B cell (primary cell): ENCODE measurements at regions not wholly inside any gene's neighbourhood (a gene's known extent, or its start where the extent isn't known, plus 50 kb on each side); places are given as distances from the start of the nearest gene placed in this dataset.
"Not testable (repeated sequence)": the region's sequence is repeated elsewhere in the genome, so short reads cannot be mapped to it uniquely, and the experiment has no call there.

Experiments
- ATAC-seq: fragments of 200-7000 bp; cut with Tn5 transposase; one replicate; pipeline ENCODE4 v1.10.0; 2021; ENCODE audit warnings: low read depth, mild to moderate bottlenecking, moderate number of reproducible peaks, moderate library complexity
- CTCF ChIA-PET: fragments of 350-600 bp; sonication (Branson Sonifier 250); formaldehyde crosslinking; loops from one replicate; lab custom pipeline; 2021; ENCODE audit warnings: antibody characterized with exemption, inconsistent platforms; lab: Charles Lee
- POLR2A ChIA-PET: fragments of 350-600 bp; sonication (Branson Sonifier 250); formaldehyde crosslinking; loops from one replicate; lab custom pipeline; 2021; ENCODE audit warnings: antibody characterized with exemption; lab: Charles Lee
- DNase-seq: peaks from one replicate; pipeline ENCODE4 v3.0.0; 2013
- H2AFZ ChIP-seq: 2 replicates; pipeline ENCODE4 v1.6.1; 2012; ENCODE audit warnings: mild to moderate bottlenecking, low read depth, low read length; ENCODE audit not compliant: insufficient read depth, poor library complexity, severe bottlenecking
- H3K27ac ChIP-seq, 2 donors: 1 replicate in 1 of 2; 2 replicates in 1 of 2; pipeline ENCODE4 v1.5.1; 2012 to 2013; ENCODE audit warnings: low read length in 2 of 2, mild to moderate bottlenecking in 2 of 2, moderate library complexity in 1 of 2
- H3K27me3 ChIP-seq, 4 experiments: fragments of 200-600 bp in 1 of 4; sonication (generic) in 1 of 4; replicated peaks in 1 of 4; 1 replicate in 2 of 4; 2 replicates in 2 of 4; pipeline versions ENCODE4 v1.6.1 to v1.7.0; 2013 to 2016; ENCODE audit warnings: low read length in 3 of 4, mild to moderate bottlenecking in 2 of 4, mixed read lengths in 1 of 4, moderate library complexity in 1 of 4; ENCODE audit not compliant: insufficient read depth in 4 of 4, control insufficient read depth in 3 of 4; ENCODE audit errors: control extremely low read depth in 1 of 4
- H3K36me3 ChIP-seq, 2 experiments: replicated peaks in 1 of 2; 1 replicate in 1 of 2; 2 replicates in 1 of 2; pipeline versions ENCODE4 v1.6.1 to v1.7.1; 2013; ENCODE audit warnings: low read length in 1 of 2; ENCODE audit not compliant: insufficient read depth in 2 of 2, control insufficient read depth in 1 of 2; ENCODE audit errors: control extremely low read depth in 1 of 2, extremely low read depth in 1 of 2
- H3K4me1 ChIP-seq, 2 donors: fragments of 200-600 bp in 1 of 2; sonication (generic) in 1 of 2; 1 replicate in 1 of 2; 2 replicates in 1 of 2; pipeline versions ENCODE4 v1.5.1 to v1.6.1; 2013 to 2017; ENCODE audit warnings: low read length in 2 of 2; ENCODE audit not compliant: control insufficient read depth in 2 of 2, insufficient read depth in 2 of 2
- H3K4me2 ChIP-seq: replicated peaks from 2 replicates; pipeline ENCODE3; 2012; ENCODE audit warnings: mild to moderate bottlenecking, low read depth, low read length; ENCODE audit not compliant: poor library complexity, severe bottlenecking
- H3K4me3 ChIP-seq, 5 experiments: fragments of 200-600 bp in 1 of 5; sonication (generic) in 1 of 5; 1 replicate in 3 of 5; 2 replicates in 2 of 5; pipeline versions ENCODE4 v1.5.1 to v1.7.0; 2011 to 2016; ENCODE audit warnings: low read length in 4 of 5, mild to moderate bottlenecking in 4 of 5, low read depth in 2 of 5, control low read depth in 1 of 5, moderate library complexity in 1 of 5; ENCODE audit not compliant: insufficient read depth in 1 of 5; ENCODE audit errors: control extremely low read depth in 1 of 5, extremely low read depth in 1 of 5
- H3K79me2 ChIP-seq: fragments of 200-600 bp; sonication (generic); one replicate; pipeline ENCODE4 v1.6.0; 2016; ENCODE audit warnings: low read length; ENCODE audit not compliant: control insufficient read depth, insufficient read depth
- H3K9ac ChIP-seq: fragments of 200-600 bp; sonication (generic); 2 replicates; pipeline ENCODE4 v1.6.1; 2017; ENCODE audit warnings: mild to moderate bottlenecking, low read length, moderate library complexity
- H3K9me3 ChIP-seq, 3 donors: one replicate each; pipeline versions ENCODE4 v1.6.1 to v1.7.1; 2013; ENCODE audit warnings: low read length in 2 of 3; ENCODE audit not compliant: control insufficient read depth in 2 of 3, insufficient read depth in 1 of 3; ENCODE audit errors: control extremely low read depth in 1 of 3
- H4K20me1 ChIP-seq: 2 replicates; pipeline ENCODE4 v1.6.0; 2012; ENCODE audit warnings: mild to moderate bottlenecking, low read length; ENCODE audit not compliant: insufficient read depth, control insufficient read depth, poor library complexity, severe bottlenecking
- H3K27ac Mint-ChIP-seq: one replicate; pipeline ENCODE4 v1.8.0; 2021; ENCODE audit warnings: mixed read lengths
- H3K27me3 Mint-ChIP-seq: one replicate; pipeline ENCODE4 v1.8.0; 2021; ENCODE audit warnings: mixed read lengths
- H3K4me1 Mint-ChIP-seq: one replicate; pipeline ENCODE4 v1.8.0; 2021; ENCODE audit warnings: mixed read lengths
- H3K4me3 Mint-ChIP-seq: one replicate; pipeline ENCODE4 v1.8.0; 2021; ENCODE audit warnings: mixed read lengths
- H3K9me3 Mint-ChIP-seq: one replicate; pipeline ENCODE4 v1.8.0; 2022; ENCODE audit warnings: mixed read lengths; ENCODE audit not compliant: insufficient read depth
- EZH2 ChIP-seq: IDR thresholded peaks from 2 replicates; pipeline ENCODE4 v1.6.1; 2012; ENCODE audit warnings: borderline replicate concordance, low read depth, mild to moderate bottlenecking, moderate library complexity, low read length; ENCODE audit not compliant: insufficient read depth, poor library complexity, severe bottlenecking
- WGBS: methylation state at CpG from one replicate; pipeline ENCODE4 v1.1.5; 2013; ENCODE audit warnings: missing lambda C conversion rate; ENCODE audit not compliant: insufficient coverage; 5-methylcytosine and 5-hydroxymethylcytosine counted together
- intact Hi-C: fragments of 100-400 bp; cut with micrococcal nuclease; formaldehyde crosslinking; loops from one replicate; pipeline ENCODE4 v1.10.0; 2022
- TF ChIP-seq, protein P1 (sequence below): fragments of 200-600 bp; IDR thresholded peaks from one replicate; pipeline ENCODE4 v1.8.0; 2022; ENCODE audit warnings: antibody characterized with exemption, mild to moderate bottlenecking

DNA sequence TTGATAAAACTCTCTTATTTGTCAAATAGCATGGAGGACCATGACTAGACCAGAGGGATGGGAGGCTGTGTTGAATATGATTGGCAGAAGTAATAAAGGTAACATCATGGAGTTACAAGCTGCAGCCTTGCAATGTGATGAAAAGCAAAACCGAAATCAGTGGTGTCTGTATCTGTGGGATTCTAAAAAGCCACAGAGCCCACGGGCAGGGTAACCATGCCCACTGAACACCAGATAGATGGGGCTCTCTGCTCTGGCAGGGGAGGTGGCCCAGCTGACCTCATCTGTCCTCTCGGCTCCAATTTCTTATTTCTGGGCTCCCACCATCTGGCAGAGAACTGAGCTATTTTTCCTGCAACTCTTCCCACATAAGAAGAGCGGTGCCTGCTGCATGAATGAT lies 1072.2 kb downstream of the GATA3 start:
- no peaks in the 10 kb centered on the region for H3K27me3 Mint-ChIP-seq
- Histone ChIP-seq H3K27ac (no peak overlapping the region), H3K79me2 (no peaks in the 10 kb centered on the region), H3K4me2 (no peak overlapping the region), H2AFZ (no peak overlapping the region), H3K4me1 (no peaks in the 10 kb centered on the region), H3K9ac (no peak overlapping the region), H3K36me3 (no peaks in the 10 kb centered on the region), H4K20me1 (no peaks in the 10 kb centered on the region), H3K9me3 (no peaks in the 10 kb centered on the region), H3K4me3 (no peak overlapping the region), H3K27me3 (no peaks in the 10 kb centered on the region)
- H3K9me3 Mint-ChIP-seq, result no peaks in the 10 kb centered on the region
- no peak for TF ChIP-seq EZH2
- TF ChIP-seq, protein P1, sequence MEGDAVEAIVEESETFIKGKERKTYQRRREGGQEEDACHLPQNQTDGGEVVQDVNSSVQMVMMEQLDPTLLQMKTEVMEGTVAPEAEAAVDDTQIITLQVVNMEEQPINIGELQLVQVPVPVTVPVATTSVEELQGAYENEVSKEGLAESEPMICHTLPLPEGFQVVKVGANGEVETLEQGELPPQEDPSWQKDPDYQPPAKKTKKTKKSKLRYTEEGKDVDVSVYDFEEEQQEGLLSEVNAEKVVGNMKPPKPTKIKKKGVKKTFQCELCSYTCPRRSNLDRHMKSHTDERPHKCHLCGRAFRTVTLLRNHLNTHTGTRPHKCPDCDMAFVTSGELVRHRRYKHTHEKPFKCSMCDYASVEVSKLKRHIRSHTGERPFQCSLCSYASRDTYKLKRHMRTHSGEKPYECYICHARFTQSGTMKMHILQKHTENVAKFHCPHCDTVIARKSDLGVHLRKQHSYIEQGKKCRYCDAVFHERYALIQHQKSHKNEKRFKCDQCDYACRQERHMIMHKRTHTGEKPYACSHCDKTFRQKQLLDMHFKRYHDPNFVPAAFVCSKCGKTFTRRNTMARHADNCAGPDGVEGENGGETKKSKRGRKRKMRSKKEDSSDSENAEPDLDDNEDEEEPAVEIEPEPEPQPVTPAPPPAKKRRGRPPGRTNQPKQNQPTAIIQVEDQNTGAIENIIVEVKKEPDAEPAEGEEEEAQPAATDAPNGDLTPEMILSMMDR, result no peak
- DNase-seq (no peak), ATAC-seq (no peak)
- CTCF ChIA-PET, result no interaction called here
- 58% methylated on average over 2 of the region's 4 CpGs for WGBS
- POLR2A ChIA-PET, result no interaction called here
- no peak overlapping the region for H3K4me3 Mint-ChIP-seq
- intact Hi-C loops, result no loop called here
- H3K27ac Mint-ChIP-seq, result no peak overlapping the region
- no peaks in the 10 kb centered on the region for H3K4me1 Mint-ChIP-seq

DNA sequence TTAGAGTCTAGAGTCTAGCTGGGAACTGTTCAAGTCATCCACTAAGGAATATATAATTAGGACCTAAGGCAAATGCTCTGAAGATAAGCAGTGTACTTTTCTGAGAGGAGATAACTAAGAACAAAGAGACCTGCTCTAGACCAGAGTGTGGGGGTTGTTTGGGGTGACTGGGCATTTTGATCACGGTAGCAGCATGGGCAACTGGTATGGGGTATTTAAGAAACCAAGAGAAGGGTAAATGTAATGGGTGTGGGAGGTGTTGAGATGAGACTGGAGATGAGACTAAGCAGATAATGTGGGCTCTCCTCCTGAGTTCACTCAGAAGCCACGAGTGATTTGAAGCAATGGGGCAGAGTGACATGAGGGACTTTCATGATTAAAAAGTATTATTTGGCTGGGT lies 1082.9 kb downstream of the GATA3 start:
- intact Hi-C loops, result no loop called here
- H3K9me3 Mint-ChIP-seq, result no peaks in the 10 kb centered on the region
- no peaks in the 10 kb centered on the region for H3K4me1 Mint-ChIP-seq
- Histone ChIP-seq H3K4me3 (no peak overlapping the region), H3K9ac (no peak overlapping the region), H3K4me2 (no peak overlapping the region), H3K79me2 (no peaks in the 10 kb centered on the region), H3K36me3 (no peaks in the 10 kb centered on the region), H3K9me3 (no peaks in the 10 kb centered on the region), H3K4me1 (no peaks in the 10 kb centered on the region), H2AFZ (no peak overlapping the region), H3K27ac (no peak overlapping the region), H4K20me1 (no peaks in the 10 kb centered on the region), H3K27me3 (no peaks in the 10 kb centered on the region)
- no peak overlapping the region for H3K27ac Mint-ChIP-seq
- CTCF ChIA-PET, result no interaction called here
- no peak for DNase-seq
- H3K4me3 Mint-ChIP-seq, result no peak overlapping the region
- 92% methylated on average over 2 of the region's 2 CpGs for WGBS
- H3K27me3 Mint-ChIP-seq, result no peaks in the 10 kb centered on the region
- TF ChIP-seq, protein P1, result no peak
- POLR2A ChIA-PET, result no interaction called here
- ATAC-seq, result no peak

DNA sequence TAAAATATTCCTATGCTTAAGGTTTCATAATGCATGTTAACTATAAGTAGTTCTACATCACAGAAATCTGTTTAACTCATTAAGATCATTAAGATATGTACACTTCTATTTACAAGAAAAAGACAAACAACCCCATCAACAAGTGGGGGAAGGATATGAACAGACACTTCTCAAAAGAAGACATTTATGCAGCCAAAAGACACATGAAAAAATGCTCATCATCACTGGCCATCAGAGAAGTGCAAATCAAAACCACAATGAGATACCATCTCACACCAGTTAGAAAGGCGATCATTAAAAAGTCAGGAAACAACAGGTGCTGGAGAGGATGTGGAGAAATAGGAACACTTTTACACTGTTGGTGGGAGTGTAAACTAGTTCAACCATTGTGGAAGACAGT lies 1084.3 kb downstream of the GATA3 start:
- CTCF ChIA-PET, DNase-seq, H3K4me1 Mint-ChIP-seq, H3K79me2 ChIP-seq, POLR2A ChIA-PET, ATAC-seq, H3K27ac Mint-ChIP-seq, H4K20me1 ChIP-seq, H3K4me1 ChIP-seq, H3K36me3 ChIP-seq, H3K27me3 Mint-ChIP-seq, H3K4me2 ChIP-seq, H2AFZ ChIP-seq, H3K9me3 Mint-ChIP-seq, intact Hi-C loops, H3K9me3 ChIP-seq, H3K27ac ChIP-seq, H3K4me3 ChIP-seq, H3K9ac ChIP-seq, H3K4me3 Mint-ChIP-seq, H3K27me3 ChIP-seq: not testable (repeated sequence)
- no CpG with 5 or more reads among the region's 1 CpG for whole genome bisulfite sequencing
